Right ventricle myocardium inferior (tissue), 1 donor: ENCODE measurements at regions not wholly inside any gene's neighbourhood (a gene's known extent, or its start where the extent isn't known, plus 50 kb on each side); places are given as distances from the start of the nearest gene placed in this dataset.

ENCODE experiments used
- ATAC-seq: fragments of 200-7000 bp; cut with Tn5 transposase; one replicate; pipeline ENCODE4 v1.9.1; 2020; ENCODE audit warnings: mild to moderate bottlenecking, moderate library complexity
- DNase-seq: peaks from one replicate; pipeline ENCODE4 v3.0.0; 2021; ENCODE audit errors: missing footprints
- intact Hi-C: fragments of 100-400 bp; cut with DNase I; formaldehyde crosslinking; loops from one replicate; pipeline ENCODE4 v1.11.0; 2022
- donor health status: DM: no; HTN: yes; CAD: no; lungs with severe emphysema.

- ATAC-seq = no peak
- intact Hi-C loops = no loop called here
- no peak for DNase-seq
Observed at GRCh38 chr4:89404530-89404929, 96.9 kb upstream of the GPRIN3 start.

GRCh38 chr4:89403826-89404225, 96.2 kb upstream of the GPRIN3 start:
- intact Hi-C loops = no loop called here
- DNase-seq = no peak
- ATAC-seq = no peak

- intact Hi-C loops = no loop called here
- ATAC-seq = no peak
- DNase-seq = no peak
Observed at GRCh38 chr4:89400287-89401035, 92.9 kb upstream of the GPRIN3 start.

DNA sequence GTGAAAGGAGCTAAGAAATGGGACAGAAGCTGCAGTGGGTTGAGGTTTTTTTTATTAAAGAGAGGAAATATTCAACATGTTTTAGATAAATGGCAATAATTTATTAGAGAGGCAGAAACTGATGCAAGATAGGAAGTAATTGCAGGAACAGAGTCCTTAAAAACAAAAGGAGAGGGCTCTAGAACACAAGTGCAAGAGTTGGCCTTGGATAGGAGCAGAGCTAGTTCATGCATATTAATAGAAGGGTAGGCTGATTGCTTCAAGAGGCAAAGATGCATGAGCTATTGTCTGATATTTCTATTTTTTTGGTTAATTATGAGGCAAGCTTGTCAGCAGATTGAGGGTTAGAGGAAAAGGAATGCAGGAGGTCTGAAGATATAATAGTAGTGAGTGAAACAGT, 91.0 kb upstream of the GPRIN3 start:
- intact Hi-C loops = no loop called here
- ATAC-seq (no peak), DNase-seq (no peak)

DNA sequence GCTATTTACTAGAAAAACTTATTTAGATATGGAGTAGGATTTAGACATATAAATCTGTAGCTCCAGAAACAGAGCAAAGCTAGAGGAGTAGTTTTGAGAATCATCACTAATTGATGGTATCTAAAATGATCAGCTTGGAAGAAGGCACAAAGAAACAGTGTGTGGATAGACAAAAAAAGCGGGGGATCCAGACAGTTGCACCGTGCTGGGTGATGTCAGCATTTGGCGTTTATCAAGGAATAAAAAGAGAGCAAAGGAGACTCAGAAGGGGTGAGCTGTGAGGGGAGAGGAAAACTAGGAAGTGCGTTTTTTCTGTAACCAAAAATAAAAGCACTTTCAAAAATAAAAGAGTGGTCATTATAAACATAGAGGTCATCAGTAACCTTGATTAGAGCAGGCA, 90.5 kb upstream of the GPRIN3 start:
- ATAC-seq = no peak
- no peak for DNase-seq
- intact Hi-C loops = no loop called here

DNA sequence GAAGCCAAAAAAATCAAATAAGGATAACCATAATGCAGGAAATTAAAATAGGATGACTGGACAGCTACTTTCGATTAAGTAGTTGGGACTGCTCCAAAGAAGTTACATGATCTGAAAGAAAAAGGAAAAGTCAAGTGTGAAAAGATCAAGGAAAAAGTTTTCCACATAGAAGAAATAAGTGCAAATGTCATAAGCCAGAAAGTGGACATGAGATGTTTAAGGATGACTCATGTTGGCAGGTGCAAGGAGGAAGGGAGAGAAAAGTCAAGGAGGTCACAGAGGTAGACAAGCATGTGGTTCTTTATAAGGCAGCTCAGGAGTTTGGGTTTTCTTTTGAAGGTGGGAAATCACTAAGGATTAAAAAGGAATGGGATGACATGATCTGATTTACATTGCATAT, 89.8 kb upstream of the GPRIN3 start:
- intact Hi-C loops = no loop called here
- ATAC-seq (no peak), DNase-seq (no peak)

DNA sequence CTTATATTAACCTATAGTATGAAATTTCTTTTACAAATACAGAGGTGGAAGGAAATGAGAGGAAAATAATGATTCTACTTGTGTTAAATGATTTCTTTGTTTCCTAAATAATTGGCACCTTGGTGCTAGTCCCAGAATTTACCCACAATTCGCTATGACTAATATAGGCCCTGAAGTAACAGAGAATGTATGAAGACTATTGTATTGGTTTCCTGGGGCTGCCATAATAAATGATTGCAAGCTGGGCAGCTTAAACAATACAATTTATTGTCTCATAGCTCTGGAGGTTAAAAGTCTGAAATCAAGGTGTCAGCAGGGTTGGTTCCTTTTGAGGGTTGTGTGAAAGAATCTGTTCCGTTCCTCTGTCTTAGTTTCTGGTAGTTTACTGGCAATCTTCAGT, 74.8 kb upstream of the GPRIN3 start:
- no peak for DNase-seq
- no peak for ATAC-seq
- intact Hi-C loops = no loop called here

DNA sequence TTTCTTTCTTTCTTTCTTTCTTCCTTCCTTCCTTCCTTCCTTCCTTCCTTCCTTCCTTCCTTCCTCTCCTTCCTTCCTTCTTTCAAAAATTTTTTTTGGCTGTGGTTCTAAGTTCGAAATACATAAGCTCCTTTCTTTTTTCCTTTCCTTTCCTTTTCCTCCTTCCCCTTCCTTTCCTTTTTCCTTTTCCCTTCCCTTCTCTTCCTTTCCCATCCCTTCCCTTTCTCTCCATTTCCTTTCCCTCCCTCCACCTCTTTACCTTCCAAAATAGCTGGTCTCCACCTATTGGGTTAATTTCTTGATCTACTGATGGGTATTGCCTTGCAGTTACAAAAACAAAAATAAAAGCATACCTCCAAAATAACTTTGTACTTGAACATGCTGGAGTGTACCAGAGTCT, 73.4 kb upstream of the GPRIN3 start:
- ATAC-seq = no peak
- intact Hi-C loops = no loop called here

DNA sequence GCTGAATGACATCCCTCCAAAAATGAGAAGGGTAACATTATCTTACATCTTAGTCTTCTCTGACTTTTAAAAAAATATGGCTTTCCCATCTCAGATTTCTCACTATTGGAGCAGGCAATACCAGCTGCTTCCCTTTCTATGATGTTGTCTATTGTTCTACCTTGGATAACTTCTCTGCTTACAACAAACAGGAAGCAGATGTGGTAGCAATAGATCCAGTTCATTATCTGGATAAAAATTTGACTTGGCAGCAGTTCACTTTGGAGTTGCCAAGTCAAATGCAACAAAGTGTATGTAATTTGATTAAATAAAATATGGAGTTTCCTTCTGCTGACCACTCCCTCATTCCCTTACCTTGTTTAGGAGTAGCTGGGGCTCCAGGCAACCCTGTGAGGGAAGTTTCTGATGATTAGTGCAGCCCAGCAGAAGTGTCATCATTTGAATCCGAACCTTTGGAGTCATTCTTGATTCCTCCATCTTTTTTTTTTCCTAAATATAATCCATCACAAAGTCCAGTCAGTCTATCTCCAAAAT, 72.0 kb upstream of the GPRIN3 start:
- DNase-seq (no peak), ATAC-seq (no peak)
- intact Hi-C loops = no loop called here

More for the DNA sequence above, 73.4 kb upstream of the GPRIN3 start:
- no peak for DNase-seq

- DNase-seq (no peak), ATAC-seq (no peak)
- intact Hi-C loops = no loop called here
Observed at GRCh38 chr4:89373394-89373793, 65.8 kb upstream of the GPRIN3 start.

DNA sequence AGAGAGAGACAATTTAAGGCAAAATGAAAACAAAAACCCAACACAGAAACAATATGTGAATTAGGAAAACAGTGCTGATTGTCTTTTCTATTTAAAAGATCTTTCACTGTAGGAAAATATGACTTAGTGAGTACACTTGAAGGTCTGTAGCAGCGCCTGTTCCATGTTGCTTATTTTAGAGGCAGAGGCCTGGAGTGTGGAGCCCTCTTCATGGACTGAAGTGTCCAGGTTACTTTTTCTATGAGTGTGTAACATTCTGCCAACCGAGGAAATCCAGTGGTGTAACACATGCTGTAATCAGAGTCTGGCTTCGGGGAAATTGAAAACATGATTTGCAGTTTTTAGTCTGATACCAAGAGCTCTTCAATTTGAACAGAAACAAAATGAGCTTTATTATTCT, 64.0 kb upstream of the GPRIN3 start:
- no peak for DNase-seq
- no peak for ATAC-seq
- intact Hi-C loops = no loop called here

- intact Hi-C loops = no loop called here
- no peak for ATAC-seq
- DNase-seq = no peak
Observed at GRCh38 chr4:89369581-89369980, 62.0 kb upstream of the GPRIN3 start.

GRCh38 chr4:89368861-89369260, 61.3 kb upstream of the GPRIN3 start:
- intact Hi-C loops = no loop called here
- no peak for DNase-seq
- no peak for ATAC-seq

- DNase-seq (no peak), ATAC-seq (no peak)
- intact Hi-C loops = no loop called here
Observed at GRCh38 chr4:89365776-89366175, 58.2 kb upstream of the GPRIN3 start.

DNA sequence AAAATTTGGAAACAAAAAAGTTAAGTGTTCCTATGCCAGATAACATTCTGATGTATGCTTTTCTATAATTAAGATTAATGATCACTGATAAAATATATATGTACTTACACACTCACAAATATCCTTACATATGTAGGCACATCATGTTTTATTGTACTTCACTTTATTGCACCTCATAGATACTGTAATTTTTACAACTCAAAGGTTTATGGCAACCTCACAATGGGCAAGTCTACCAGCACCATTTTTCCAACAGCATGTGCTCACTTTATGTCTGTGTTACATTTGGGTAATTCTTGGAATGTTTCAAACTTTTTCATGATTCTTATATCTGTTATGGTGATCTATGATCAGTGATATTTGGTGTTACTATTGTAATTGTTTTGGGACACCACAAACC, 57.8 kb upstream of the GPRIN3 start:
- DNase-seq = no peak
- intact Hi-C loops = no loop called here

GRCh38 chr4:89364541-89364940, 56.9 kb upstream of the GPRIN3 start:
- ATAC-seq = no peak
- intact Hi-C loops = no loop called here
- no peak for DNase-seq

More for the DNA sequence above, 57.8 kb upstream of the GPRIN3 start:
- ATAC-seq = no peak

- DNase-seq = no peak
- no peak for ATAC-seq
- intact Hi-C loops = no loop called here
Observed at GRCh38 chr4:89363786-89364185, 56.2 kb upstream of the GPRIN3 start.

DNA sequence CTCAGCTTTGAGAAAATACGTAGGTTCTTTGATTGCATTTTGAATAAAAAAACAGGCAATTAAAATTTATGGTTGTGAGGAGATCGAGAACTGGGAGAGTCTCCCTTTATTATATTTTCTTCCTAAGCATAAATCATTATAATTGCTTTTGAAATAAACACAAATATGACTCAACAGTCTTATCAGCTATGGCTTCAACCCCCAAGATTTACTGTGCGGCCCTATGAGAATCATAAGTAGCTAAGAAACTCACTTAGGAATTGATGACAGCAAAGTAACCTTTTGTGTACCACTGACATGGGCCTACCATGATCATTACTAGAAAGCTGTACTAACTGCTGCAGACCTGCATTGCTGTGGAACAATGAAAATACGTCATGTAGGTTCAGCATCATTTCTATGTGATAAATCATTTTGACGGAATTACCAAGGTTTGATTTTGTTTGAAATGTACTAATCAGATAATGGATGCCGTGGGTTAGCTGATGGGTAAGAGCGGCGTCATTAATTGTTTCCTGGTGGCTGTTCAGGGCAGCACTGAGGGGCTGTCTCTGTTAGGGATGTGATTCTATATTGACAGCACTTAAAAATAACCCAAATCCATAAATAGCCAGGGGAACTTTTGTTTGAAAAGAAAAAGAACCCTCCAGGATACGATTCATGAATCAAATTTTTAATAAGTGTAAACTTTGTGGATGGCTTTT, 51.5 kb upstream of the GPRIN3 start:
- intact Hi-C loops = no loop called here
- DNase-seq (no peak), ATAC-seq (no peak)

- intact Hi-C loops = no loop called here
- DNase-seq = no peak
- ATAC-seq = no peak
Observed at GRCh38 chr4:89357787-89358186, 50.2 kb upstream of the GPRIN3 start.
